Stimulated activated naive B cell treated with anti-CD40 and anti-IgM and Interleukin-4, amounts not matched to agents 10 μg/mL and 1 μg/mL and 100 μg/mL, for 72 hours (primary cell): ENCODE measurements at regions not wholly inside any gene's neighbourhood (a gene's known extent, or its start where the extent isn't known, plus 50 kb on each side); places are given as distances from the start of the nearest gene placed in this dataset.
"Not testable (repeated sequence)": the region's sequence is repeated elsewhere in the genome, so short reads cannot be mapped to it uniquely, and the experiment has no call there.

Source experiments
- ATAC-seq, 2 donors: fragments of 150-1000 bp; cut with Tn5 transposase; replicated peaks; 2 replicates each; pipeline ENCODE4 v1.10.0; 2021; ENCODE audit warnings: moderate library complexity in 1 of 2
- DNase-seq: peaks from one replicate; pipeline ENCODE4 v3.0.0; 2021
- H3K27ac Mint-ChIP-seq: one replicate; pipeline ENCODE4 v1.8.0; 2022; ENCODE audit warnings: mild to moderate bottlenecking, mixed read lengths
- H3K27me3 Mint-ChIP-seq, 2 donors: one replicate each; pipeline ENCODE4 v1.8.0; 2022; ENCODE audit warnings: mixed read lengths in 2 of 2
- H3K36me3 Mint-ChIP-seq, 2 donors: one replicate each; pipeline ENCODE4 v1.8.0; 2022; ENCODE audit warnings: mixed read lengths in 2 of 2, mild to moderate bottlenecking in 1 of 2
- H3K4me1 Mint-ChIP-seq, 2 donors: one replicate each; pipeline ENCODE4 v1.8.0; 2022; ENCODE audit warnings: mixed read lengths in 2 of 2, mild to moderate bottlenecking in 1 of 2
- H3K4me3 Mint-ChIP-seq, 2 donors: one replicate each; pipeline ENCODE4 v1.8.0; 2022; ENCODE audit warnings: mild to moderate bottlenecking in 2 of 2, mixed read lengths in 2 of 2, moderate library complexity in 1 of 2
- H3K9me3 Mint-ChIP-seq, 2 donors: one replicate each; pipeline ENCODE4 v1.8.0; 2022; ENCODE audit warnings: mixed read lengths in 2 of 2, mild to moderate bottlenecking in 1 of 2

GRCh38 chr13:111661776-111662175, 341.3 kb downstream of the TEX29 start:
- Mint-ChIP-seq H3K27me3 (peaks cover 0 to 3% of the 10 kb centered on the region in 2 donors), H3K4me1 (no peaks in the 10 kb centered on the region), H3K36me3 (no peaks in the 10 kb centered on the region), H3K4me3 (no peak overlapping the region), H3K9me3 (peaks cover 0 to 2% of the 10 kb centered on the region in 2 donors), H3K27ac (no peak overlapping the region)
- ATAC-seq (no peak), DNase-seq (no peak)

GRCh38 chr13:111662451-111662850, 342.0 kb downstream of the TEX29 start:
- Mint-ChIP-seq H3K4me3 (no peak overlapping the region), H3K9me3 (peaks cover 0 to 2% of the 10 kb centered on the region in 2 donors)
- ATAC-seq: no peak

GRCh38 chr13:111662895-111663294, 342.5 kb downstream of the TEX29 start:
- Mint-ChIP-seq H3K4me3 (no peak overlapping the region), H3K9me3 (peaks cover 0 to 2% of the 10 kb centered on the region in 2 donors), H3K4me1 (no peaks in the 10 kb centered on the region), H3K27me3 (peaks cover 0 to 3% of the 10 kb centered on the region in 2 donors), H3K36me3 (no peaks in the 10 kb centered on the region), H3K27ac (no peak overlapping the region)
- no peak for ATAC-seq
- no peak for DNase-seq

More at GRCh38 chr13:111662451-111662850, 342.0 kb downstream of the TEX29 start:
- Mint-ChIP-seq H3K4me1 (no peaks in the 10 kb centered on the region), H3K27ac (no peak overlapping the region), H3K36me3 (no peaks in the 10 kb centered on the region), H3K27me3 (peaks cover 0 to 3% of the 10 kb centered on the region in 2 donors)
- DNase-seq: no peak

GRCh38 chr13:111663505-111663904, 343.1 kb downstream of the TEX29 start:
- Mint-ChIP-seq H3K36me3 (no peaks in the 10 kb centered on the region), H3K4me3 (no peak overlapping the region), H3K27ac (no peak overlapping the region), H3K9me3 (peaks cover 0 to 2% of the 10 kb centered on the region in 2 donors), H3K4me1 (no peaks in the 10 kb centered on the region), H3K27me3 (peaks cover 0 to 3% of the 10 kb centered on the region in 2 donors)
- DNase-seq (no peak), ATAC-seq (no peak)

- Mint-ChIP-seq H3K4me3 (no peak overlapping the region), H3K36me3 (no peaks in the 10 kb centered on the region), H3K27me3 (peaks cover 0 to 3% of the 10 kb centered on the region in 2 donors)
Measured at GRCh38 chr13:111663953-111664421, 343.5 kb downstream of the TEX29 start.

GRCh38 chr13:111664696-111665095, 344.3 kb downstream of the TEX29 start:
- Mint-ChIP-seq H3K4me3 (no peak overlapping the region), H3K27ac (no peak overlapping the region), H3K36me3 (no peaks in the 10 kb centered on the region), H3K4me1 (no peaks in the 10 kb centered on the region), H3K27me3 (peaks cover 0 to 3% of the 10 kb centered on the region in 2 donors), H3K9me3 (peaks cover 0 to 2% of the 10 kb centered on the region in 2 donors)
- no peak for ATAC-seq
- DNase-seq: no peak

More at GRCh38 chr13:111663953-111664421, 343.5 kb downstream of the TEX29 start:
- Mint-ChIP-seq H3K27ac (no peak overlapping the region), H3K9me3 (peaks cover 0 to 2% of the 10 kb centered on the region in 2 donors), H3K4me1 (no peaks in the 10 kb centered on the region)
- DNase-seq (no peak), ATAC-seq (no peak)

- H3K9me3 Mint-ChIP-seq: peaks cover 0 to 2% of the 10 kb centered on the region in 2 donors
- no peaks in the 10 kb centered on the region for H3K4me1 Mint-ChIP-seq
- no peaks in the 10 kb centered on the region for H3K36me3 Mint-ChIP-seq
- no peak overlapping the region for H3K27ac Mint-ChIP-seq
- DNase-seq (no peak), ATAC-seq (no peak)
- H3K4me3 Mint-ChIP-seq: no peak overlapping the region
- H3K27me3 Mint-ChIP-seq: peaks cover 0 to 3% of the 10 kb centered on the region in 2 donors
Measured at GRCh38 chr13:111665691-111666095, 345.3 kb downstream of the TEX29 start.

GRCh38 chr13:111666164-111666776, 345.8 kb downstream of the TEX29 start:
- DNase-seq (no peak), ATAC-seq (no peak)
- no peaks in the 10 kb centered on the region for H3K4me1 Mint-ChIP-seq
- H3K36me3 Mint-ChIP-seq: no peaks in the 10 kb centered on the region
- peaks cover 0 to 2% of the 10 kb centered on the region in 2 donors for H3K9me3 Mint-ChIP-seq
- H3K27ac Mint-ChIP-seq: no peak overlapping the region
- no peak overlapping the region for H3K4me3 Mint-ChIP-seq
- H3K27me3 Mint-ChIP-seq: peaks cover 0 to 3% of the 10 kb centered on the region in 2 donors

- no peak overlapping the region for H3K4me3 Mint-ChIP-seq
- ATAC-seq: no peak
- H3K9me3 Mint-ChIP-seq: no peaks in the 10 kb centered on the region
- no peak for DNase-seq
- H3K36me3 Mint-ChIP-seq: no peaks in the 10 kb centered on the region
- H3K4me1 Mint-ChIP-seq: no peaks in the 10 kb centered on the region
- H3K27me3 Mint-ChIP-seq: no peaks in the 10 kb centered on the region
- H3K27ac Mint-ChIP-seq: no peak overlapping the region
Measured at GRCh38 chr13:111667757-111668156, 347.3 kb downstream of the TEX29 start.

GRCh38 chr13:111668451-111668850, 348.0 kb downstream of the TEX29 start:
- Mint-ChIP-seq H3K9me3 (no peaks in the 10 kb centered on the region), H3K4me3 (no peak overlapping the region), H3K27ac (no peak overlapping the region), H3K4me1 (no peaks in the 10 kb centered on the region), H3K36me3 (no peaks in the 10 kb centered on the region), H3K27me3 (no peaks in the 10 kb centered on the region)
- DNase-seq (no peak), ATAC-seq (no peak)

- H3K4me3 Mint-ChIP-seq, H3K36me3 Mint-ChIP-seq, H3K27ac Mint-ChIP-seq, H3K4me1 Mint-ChIP-seq, DNase-seq, ATAC-seq, H3K9me3 Mint-ChIP-seq, H3K27me3 Mint-ChIP-seq: not testable (repeated sequence)
Measured at GRCh38 chr13:111672198-111672597, 351.8 kb downstream of the TEX29 start.

- H3K36me3 Mint-ChIP-seq, H3K4me3 Mint-ChIP-seq, H3K4me1 Mint-ChIP-seq, DNase-seq, H3K27ac Mint-ChIP-seq, H3K9me3 Mint-ChIP-seq, H3K27me3 Mint-ChIP-seq, ATAC-seq: not testable (repeated sequence)
Measured at GRCh38 chr13:111678120-111678882, 357.9 kb downstream of the TEX29 start.

GRCh38 chr13:111679645-111680044, 359.2 kb downstream of the TEX29 start:
- not testable (repeated sequence) for H3K27ac Mint-ChIP-seq, H3K4me3 Mint-ChIP-seq, H3K4me1 Mint-ChIP-seq, ATAC-seq, H3K27me3 Mint-ChIP-seq, DNase-seq, H3K36me3 Mint-ChIP-seq, H3K9me3 Mint-ChIP-seq

GRCh38 chr13:111680100-111680499, 359.7 kb downstream of the TEX29 start:
- H3K4me1 Mint-ChIP-seq, H3K27me3 Mint-ChIP-seq, H3K9me3 Mint-ChIP-seq, ATAC-seq, H3K36me3 Mint-ChIP-seq, H3K27ac Mint-ChIP-seq, H3K4me3 Mint-ChIP-seq, DNase-seq: not testable (repeated sequence)

GRCh38 chr13:111692028-111692427, 371.6 kb downstream of the TEX29 start:
- peak; percentile 31 to 41 for ATAC-seq
- not testable (repeated sequence) for H3K4me1 Mint-ChIP-seq, H3K9me3 Mint-ChIP-seq, H3K27ac Mint-ChIP-seq, H3K36me3 Mint-ChIP-seq, DNase-seq, H3K4me3 Mint-ChIP-seq, H3K27me3 Mint-ChIP-seq
